GM12892 (cell line): ENCODE measurements at regions not wholly inside any gene's neighbourhood (a gene's known extent, or its start where the extent isn't known, plus 50 kb on each side); places are given as distances from the start of the nearest gene placed in this dataset.

Source experiments
- POLR2A ChIP-seq: IDR thresholded peaks from 2 replicates; pipeline ENCODE4 v1.6.1; 2011; ENCODE audit warnings: low read depth, low read length, control low read depth
- POLR2AphosphoS5 ChIP-seq: IDR thresholded peaks from 2 replicates; pipeline ENCODE4 v1.6.1; 2011; ENCODE audit warnings: low read depth, low read length, control low read depth
- TAF1 ChIP-seq: IDR thresholded peaks from 2 replicates; pipeline ENCODE4 v1.6.1; 2011; ENCODE audit warnings: low read depth, mild to moderate bottlenecking, control low read depth, low read length, borderline replicate concordance

DNA sequence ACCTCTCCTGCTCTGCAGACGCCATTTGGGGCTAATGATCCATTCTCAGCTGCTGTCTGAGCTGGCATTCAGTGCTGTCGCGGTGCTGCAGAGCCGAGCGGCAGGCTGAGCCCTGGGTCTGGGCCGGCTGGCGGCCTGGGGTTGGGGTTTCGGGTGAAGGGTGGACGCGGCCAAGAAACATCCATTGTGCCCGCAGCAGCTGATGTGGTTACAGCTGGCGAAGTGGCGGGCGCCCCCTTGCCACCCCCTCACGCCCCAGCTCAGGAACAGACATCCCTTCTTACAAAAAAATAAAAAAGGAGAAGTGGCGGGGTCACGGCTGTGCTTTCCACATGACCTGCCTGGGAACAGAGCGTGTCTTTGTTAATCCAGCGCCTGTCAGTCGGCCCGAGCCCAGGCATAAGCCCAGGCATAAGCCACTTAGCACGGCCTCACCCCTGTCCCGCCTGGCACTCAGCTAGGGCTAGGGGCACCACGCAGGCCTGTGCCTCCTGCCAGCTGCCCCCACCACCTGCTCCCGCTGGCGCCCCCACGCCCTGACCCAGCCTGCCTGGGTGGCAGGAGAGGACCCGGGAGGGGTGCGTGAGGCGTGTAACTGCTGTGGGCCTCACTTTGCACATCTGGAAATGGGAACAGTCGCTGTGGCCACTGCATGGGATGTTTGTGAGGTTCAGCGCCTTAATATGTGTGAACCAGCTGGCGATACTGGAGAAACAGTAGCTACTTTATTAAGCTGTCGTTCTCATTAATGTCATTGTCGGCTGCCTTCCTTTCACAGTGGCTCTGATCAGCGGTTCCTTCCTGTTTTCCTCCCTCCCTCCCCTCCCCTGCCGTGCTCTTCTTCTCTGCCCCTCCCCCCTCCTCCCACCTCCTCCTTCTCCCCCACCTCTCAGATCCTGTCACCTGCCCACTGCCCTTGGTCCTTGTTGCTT, 197.7 kb upstream of the CIBAR2 start:
- TF ChIP-seq TAF1 (no peak), POLR2A (no peak), POLR2AphosphoS5 (no peak)
